IPS DF 6.9 (cell line): ENCODE measurements at regions not wholly inside any gene's neighbourhood (a gene's known extent, or its start where the extent isn't known, plus 50 kb on each side); places are given as distances from the start of the nearest gene placed in this dataset.

Source experiments
- DNase-seq: peaks from one replicate; pipeline ENCODE4 v3.0.0-alpha.2; 2013; ENCODE audit warnings: low read depth, low spot score
- H3K27ac ChIP-seq: one replicate; pipeline ENCODE4 v1.5.1; 2013; ENCODE audit warnings: low read length, control low read depth
- H3K27me3 ChIP-seq: 2 replicates; pipeline ENCODE4 v1.6.1; 2013; ENCODE audit warnings: mild to moderate bottlenecking, low read length; ENCODE audit not compliant: control insufficient read depth, insufficient read depth
- H3K36me3 ChIP-seq: 2 replicates; pipeline ENCODE4 v1.6.1; 2013; ENCODE audit warnings: low read length; ENCODE audit not compliant: control insufficient read depth, insufficient read depth
- H3K4me1 ChIP-seq: 2 replicates; pipeline ENCODE4 v1.6.1; 2013; ENCODE audit warnings: low read length; ENCODE audit not compliant: control insufficient read depth, insufficient read depth
- H3K4me3 ChIP-seq: 2 replicates; pipeline ENCODE4 v1.5.1; 2013; ENCODE audit warnings: mild to moderate bottlenecking, low read length
- H3K9me3 ChIP-seq: 2 replicates; pipeline ENCODE4 v1.6.1; 2013; ENCODE audit warnings: low read length, inconsistent platforms; ENCODE audit not compliant: control insufficient read depth, insufficient read depth
- WGBS: extraction: QIAGEN DNeasy Blood & Tissue Kit; methylation state at CpG from one replicate; pipeline ENCODE4 v1.1.7; 2013; ENCODE audit warnings: mixed read lengths, missing lambda C conversion rate; ENCODE audit not compliant: insufficient read length, insufficient coverage; 5-methylcytosine and 5-hydroxymethylcytosine counted together

GRCh38 chr6:159617444-159617843 is 75.6 kb downstream of the SOD2 start:
- Histone ChIP-seq H3K27me3 (no peaks in the 10 kb centered on the region), H3K27ac (no peak overlapping the region), H3K4me1 (no peaks in the 10 kb centered on the region), H3K4me3 (no peak overlapping the region), H3K36me3 (no peaks in the 10 kb centered on the region), H3K9me3 (peaks cover 2% of the 10 kb centered on the region; the same call in 1 of the 2 replicates)
- DNase-seq: no peak
- no CpG with 5 or more reads among the region's 1 CpG for WGBS

- DNase-seq: no peak
- Histone ChIP-seq H3K27ac (no peak overlapping the region), H3K36me3 (no peaks in the 10 kb centered on the region), H3K4me3 (no peak overlapping the region), H3K9me3 (peaks cover 2% of the 10 kb centered on the region; the same call in 1 of the 2 replicates), H3K4me1 (no peaks in the 10 kb centered on the region), H3K27me3 (no peaks in the 10 kb centered on the region)
- no CpG with 5 or more reads among the region's 2 CpGs for WGBS
These were observed 76.6 kb downstream of the SOD2 start for GRCh38 chr6:159616456-159616855.

- Histone ChIP-seq H3K4me1 (no peaks in the 10 kb centered on the region), H3K36me3 (no peaks in the 10 kb centered on the region), H3K27me3 (no peaks in the 10 kb centered on the region), H3K4me3 (no peak overlapping the region), H3K9me3 (peaks cover 2% of the 10 kb centered on the region; the same call in 1 of the 2 replicates), H3K27ac (no peak overlapping the region)
- DNase-seq: no peak
- no CpG with 5 or more reads among the region's 3 CpGs for WGBS
These were observed 77.1 kb downstream of the SOD2 start for GRCh38 chr6:159615918-159616317.

GRCh38 chr6:159610881-159611280 is 82.2 kb downstream of the SOD2 start:
- DNase-seq: no peak
- no CpG with 5 or more reads among the region's 6 CpGs for WGBS
- Histone ChIP-seq H3K4me3 (no peak overlapping the region), H3K4me1 (no peaks in the 10 kb centered on the region), H3K27me3 (no peaks in the 10 kb centered on the region), H3K36me3 (no peaks in the 10 kb centered on the region), H3K27ac (no peak overlapping the region), H3K9me3 (no peaks in the 10 kb centered on the region; the same call in 1 of the 2 replicates)

- no peaks in the 10 kb centered on the region for H3K36me3 ChIP-seq
- H3K27ac ChIP-seq: no peak overlapping the region
- no peak for DNase-seq
- no peaks in the 10 kb centered on the region for H3K27me3 ChIP-seq
- no peaks in the 10 kb centered on the region for H3K4me1 ChIP-seq
- no peak overlapping the region for H3K4me3 ChIP-seq
- WGBS: no CpG with 5 or more reads among the region's 2 CpGs
- H3K9me3 ChIP-seq: no peaks in the 10 kb centered on the region
These were observed 83.3 kb downstream of the SOD2 start for GRCh38 chr6:159609652-159610178.

- no peak overlapping the region for H3K27ac ChIP-seq
- no CpG with 5 or more reads among the region's 6 CpGs for whole genome bisulfite sequencing
- H3K9me3 ChIP-seq: no peaks in the 10 kb centered on the region
- peak; percentile 31 for DNase-seq
- no peaks in the 10 kb centered on the region for H3K27me3 ChIP-seq
- no peaks in the 10 kb centered on the region for H3K36me3 ChIP-seq
- no peak overlapping the region for H3K4me3 ChIP-seq
- no peaks in the 10 kb centered on the region for H3K4me1 ChIP-seq
These were observed 83.9 kb downstream of the SOD2 start for GRCh38 chr6:159608961-159609651.

- H3K4me3 ChIP-seq: no peak overlapping the region
- no CpG with 5 or more reads among the region's 2 CpGs for whole genome bisulfite sequencing
- H3K36me3 ChIP-seq: no peaks in the 10 kb centered on the region
- H3K4me1 ChIP-seq: no peaks in the 10 kb centered on the region; the same call in 1 of the 2 replicates
- H3K27ac ChIP-seq: no peak overlapping the region
- no peaks in the 10 kb centered on the region for H3K9me3 ChIP-seq
- no peak for DNase-seq
- H3K27me3 ChIP-seq: no peaks in the 10 kb centered on the region
These were observed 86.3 kb downstream of the SOD2 start for GRCh38 chr6:159606786-159607185.

- Histone ChIP-seq H3K9me3 (no peaks in the 10 kb centered on the region), H3K36me3 (no peaks in the 10 kb centered on the region), H3K4me3 (no peak overlapping the region), H3K4me1 (peaks cover 1% of the 10 kb centered on the region), H3K27me3 (no peaks in the 10 kb centered on the region), H3K27ac (no peak overlapping the region)
- 100% methylated on average over 3 of the region's 6 CpGs for WGBS
- DNase-seq: no peak
These were observed 88.5 kb downstream of the SOD2 start for GRCh38 chr6:159604443-159604956.

DNA sequence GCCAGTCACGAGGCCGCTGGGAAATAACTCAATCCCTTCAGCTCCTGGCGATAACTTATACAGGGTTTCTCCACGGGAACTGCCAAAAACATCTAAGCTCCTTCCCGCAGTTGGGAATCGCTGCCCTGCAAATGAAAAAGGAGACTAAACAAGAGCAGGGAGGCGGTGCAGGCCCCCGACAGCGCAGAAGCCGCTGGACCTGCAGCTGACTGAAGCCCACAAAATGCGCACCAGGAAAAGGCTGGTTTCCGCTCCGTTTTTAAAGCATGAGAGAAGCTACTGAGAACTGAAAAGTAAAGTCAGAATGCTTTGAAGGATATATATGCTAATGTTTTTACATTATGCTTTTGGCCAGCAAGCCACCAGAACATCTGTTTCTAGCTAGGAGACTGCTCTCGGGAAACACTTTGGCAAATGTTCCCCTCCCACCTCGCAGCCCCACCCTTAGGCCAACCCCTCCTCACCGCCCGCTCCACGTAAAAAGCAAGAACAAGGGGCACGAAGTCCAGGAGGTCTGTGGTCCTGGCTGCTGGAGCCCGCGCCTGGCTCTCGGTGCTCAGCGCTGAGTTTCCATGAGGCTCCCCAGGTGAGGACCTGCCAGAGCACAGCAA is 90.5 kb downstream of the SOD2 start:
- no peak overlapping the region for H3K4me3 ChIP-seq
- no peaks in the 10 kb centered on the region for H3K27me3 ChIP-seq
- no peaks in the 10 kb centered on the region for H3K9me3 ChIP-seq
- no CpG with 5 or more reads among the region's 23 CpGs for WGBS
- H3K27ac ChIP-seq: no peak overlapping the region
- H3K4me1 ChIP-seq: peaks cover 1% of the 10 kb centered on the region
- H3K36me3 ChIP-seq: no peaks in the 10 kb centered on the region
- DNase-seq: no peak

- no peaks in the 10 kb centered on the region for H3K36me3 ChIP-seq
- WGBS: no CpG with 5 or more reads among the region's 6 CpGs
- H3K27me3 ChIP-seq: no peaks in the 10 kb centered on the region
- peaks cover 1% of the 10 kb centered on the region for H3K4me1 ChIP-seq
- no peaks in the 10 kb centered on the region for H3K9me3 ChIP-seq
- no peak for DNase-seq
- no peak overlapping the region for H3K4me3 ChIP-seq
- H3K27ac ChIP-seq: no peak overlapping the region
These were observed 91.8 kb downstream of the SOD2 start for GRCh38 chr6:159601211-159601610.
